Astrocyte of the spinal cord (primary cell): ENCODE measurements at regions not wholly inside any gene's neighbourhood (a gene's known extent, or its start where the extent isn't known, plus 50 kb on each side); places are given as distances from the start of the nearest gene placed in this dataset.
"Not testable (repeated sequence)": the region's sequence is repeated elsewhere in the genome, so short reads cannot be mapped to it uniquely, and the experiment has no call there.

ENCODE experiments used
- DNase-seq: peaks from one replicate; pipeline ENCODE4 v3.0.0; 2011; ENCODE audit warnings: low read depth, low spot score
- H3K4me3 ChIP-seq: 2 replicates; pipeline ENCODE4 v1.5.1; 2011; ENCODE audit warnings: low read depth, mild to moderate bottlenecking, low read length, moderate library complexity
- CTCF ChIP-seq: IDR thresholded peaks from 2 replicates; pipeline ENCODE4 v1.5.1; 2012; ENCODE audit warnings: low read depth, mild to moderate bottlenecking, low read length, inconsistent platforms
- in situ Hi-C: cut with HindIII; loops from 2 replicates; pipeline ENCODE4 v1.10.0; 2017; ENCODE audit warnings: low sequenced_read_pairs

- H3K4me3 ChIP-seq, in situ Hi-C loops: not testable (repeated sequence)
- DNase-seq = peak; percentile 28
- TF ChIP-seq CTCF = peak; percentile 62
Measured at GRCh38 chr3:35924070-35924469, 284.7 kb downstream of the ARPP21 start.

- H3K4me3 ChIP-seq = no peak overlapping the region
- no peak for TF ChIP-seq CTCF
- in situ Hi-C loops = no loop called here
- no peak for DNase-seq
Measured at GRCh38 chr3:35927441-35927840, 288.1 kb downstream of the ARPP21 start.

- peak; percentile 30 for DNase-seq
- no peak for TF ChIP-seq CTCF
Measured at GRCh38 chr3:35929158-35929557, 289.8 kb downstream of the ARPP21 start.

GRCh38 chr3:35931867-35932266 is 292.5 kb downstream of the ARPP21 start:
- H3K4me3 ChIP-seq = no peak overlapping the region
- in situ Hi-C loops = no loop called here
- no peak for TF ChIP-seq CTCF
- no peak for DNase-seq

More at GRCh38 chr3:35929158-35929557, 289.8 kb downstream of the ARPP21 start:
- in situ Hi-C loops = no loop called here
- no peak overlapping the region for H3K4me3 ChIP-seq

- DNase-seq = peak; percentile 91
- in situ Hi-C loops = no loop called here
- H3K4me3 ChIP-seq = no peak overlapping the region
- no peak for TF ChIP-seq CTCF
Measured at GRCh38 chr3:35932995-35933394, 293.7 kb downstream of the ARPP21 start.

- DNase-seq = peak; percentile 46
- no peak for TF ChIP-seq CTCF
- in situ Hi-C loops = no loop called here
Measured at GRCh38 chr3:35936571-35936970, 297.2 kb downstream of the ARPP21 start.

More at GRCh38 chr3:35936571-35936970, 297.2 kb downstream of the ARPP21 start:
- no peak overlapping the region for H3K4me3 ChIP-seq
